T-helper 2 cell treated with Interferon-gamma antibody and Interleukin-4, amounts not matched to agents 100 ng/mL and 5 ng/mL, for 36 hours (primary cell): ENCODE measurements at regions not wholly inside any gene's neighbourhood (a gene's known extent, or its start where the extent isn't known, plus 50 kb on each side); places are given as distances from the start of the nearest gene placed in this dataset.

Source experiments
- intact Hi-C: fragments of 100-400 bp; cut with micrococcal nuclease; formaldehyde crosslinking; loops from one replicate; pipeline ENCODE4 v1.15.1; 2023

DNA sequence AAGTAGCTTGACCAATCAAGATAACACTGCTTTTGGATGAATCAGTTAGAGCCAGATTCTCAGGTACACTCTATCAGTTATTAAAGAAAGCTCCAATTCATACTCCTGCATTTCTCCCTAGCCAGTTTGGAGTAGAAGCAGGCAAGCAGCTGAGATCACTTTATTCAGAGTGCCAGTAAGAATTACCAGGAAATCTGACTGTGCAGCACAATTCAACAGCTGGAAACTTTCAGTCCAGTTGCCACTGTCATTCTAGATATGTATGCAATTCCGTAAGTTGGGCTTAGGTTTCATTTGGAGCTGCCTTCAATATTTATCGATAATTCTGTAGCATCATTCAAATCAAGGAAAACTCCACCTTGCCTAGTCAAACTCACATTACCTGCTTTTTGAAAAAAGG lies 2625.6 kb upstream of the PCDH20 start:
- intact Hi-C loops: no loop called here

- intact Hi-C loops: no loop called here
Measured at GRCh38 chr13:64033921-64034320, 2618.3 kb upstream of the PCDH20 start.

- intact Hi-C loops: no loop called here
Measured at GRCh38 chr13:64029343-64030093, 2613.9 kb upstream of the PCDH20 start.

DNA sequence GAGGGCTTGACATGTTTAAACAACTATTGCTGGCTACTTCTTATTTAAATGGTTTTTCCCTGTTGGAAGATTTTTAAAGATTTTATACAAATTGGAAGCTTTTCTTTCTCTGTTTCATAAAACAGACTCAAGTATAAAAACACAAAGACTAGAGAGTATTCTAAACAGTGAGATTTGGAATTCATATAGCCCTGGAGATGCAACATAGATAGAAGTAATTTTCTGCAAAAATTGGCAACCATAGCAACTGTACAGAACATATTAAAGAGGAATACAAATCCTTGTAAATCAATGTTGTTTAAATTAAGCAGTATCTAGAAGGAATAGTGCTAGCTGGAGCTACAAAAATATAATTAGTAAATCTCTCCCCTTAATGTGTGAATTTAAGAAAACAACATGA lies 2612.9 kb upstream of the PCDH20 start:
- intact Hi-C loops: no loop called here

- intact Hi-C loops: no loop called here
Measured at GRCh38 chr13:64020126-64020525, 2604.5 kb upstream of the PCDH20 start.

DNA sequence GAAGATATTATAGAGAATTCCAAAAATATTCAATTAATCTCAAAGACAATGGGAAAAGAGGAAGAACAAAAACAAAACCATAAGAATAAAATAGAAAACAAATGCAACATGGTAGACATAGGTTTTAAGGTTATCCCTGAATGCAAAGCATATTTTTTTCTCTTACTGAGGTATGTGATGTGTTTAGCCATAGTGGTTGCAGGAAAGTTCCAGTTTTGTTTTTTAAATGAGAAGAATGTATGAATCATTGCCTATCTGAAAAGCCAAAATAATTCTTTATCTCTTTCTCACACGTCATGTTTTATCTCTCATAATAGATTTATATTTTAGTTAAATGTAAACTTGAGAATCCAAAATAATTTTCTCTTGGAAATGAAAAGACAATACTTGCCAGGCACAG lies 2591.7 kb upstream of the PCDH20 start:
- intact Hi-C loops: no loop called here

DNA sequence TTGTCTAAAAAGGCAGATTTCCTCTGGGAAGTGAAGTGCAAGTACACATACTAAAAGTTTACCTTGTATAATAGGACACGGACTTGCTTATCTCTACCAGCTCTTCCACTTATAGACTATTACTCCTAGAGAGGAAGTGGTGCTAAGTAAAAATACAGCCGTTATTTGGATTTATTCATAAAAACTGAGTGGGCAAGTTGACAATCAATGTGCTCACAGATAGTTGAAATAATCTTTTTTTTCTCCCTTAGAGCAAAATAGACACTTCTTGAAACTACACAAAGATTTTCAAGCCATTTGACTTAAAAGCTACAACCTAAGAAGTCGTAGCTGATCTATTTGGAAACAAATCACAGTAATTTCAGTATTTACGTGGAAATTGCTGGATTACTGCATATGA lies 2584.7 kb upstream of the PCDH20 start:
- intact Hi-C loops: no loop called here

- intact Hi-C loops: no loop called here
Measured at GRCh38 chr13:63999614-64000305, 2584.1 kb upstream of the PCDH20 start.

GRCh38 chr13:63983366-63983765 lies 2567.7 kb upstream of the PCDH20 start:
- intact Hi-C loops: no loop called here

DNA sequence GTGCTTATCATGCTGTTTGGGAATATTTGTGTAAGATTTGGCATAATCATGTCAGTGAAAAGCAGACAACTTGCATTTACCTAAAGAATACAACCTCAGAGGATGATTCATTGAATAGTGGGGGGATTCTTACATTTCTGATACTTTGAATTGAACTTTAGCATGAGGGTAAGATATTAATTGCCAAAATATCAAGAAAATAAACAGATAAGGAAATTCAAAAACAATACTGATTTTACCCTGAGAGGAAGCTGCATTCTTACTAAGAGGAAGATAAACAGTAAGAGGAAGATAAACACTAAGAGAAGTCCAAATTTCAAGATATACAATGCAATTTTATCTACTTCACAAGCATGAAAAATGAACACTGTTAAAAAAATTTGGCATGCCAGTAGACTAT lies 2564.3 kb upstream of the PCDH20 start:
- intact Hi-C loops: no loop called here

- intact Hi-C loops: no loop called here
Measured at GRCh38 chr13:63972328-63972727, 2556.7 kb upstream of the PCDH20 start.

DNA sequence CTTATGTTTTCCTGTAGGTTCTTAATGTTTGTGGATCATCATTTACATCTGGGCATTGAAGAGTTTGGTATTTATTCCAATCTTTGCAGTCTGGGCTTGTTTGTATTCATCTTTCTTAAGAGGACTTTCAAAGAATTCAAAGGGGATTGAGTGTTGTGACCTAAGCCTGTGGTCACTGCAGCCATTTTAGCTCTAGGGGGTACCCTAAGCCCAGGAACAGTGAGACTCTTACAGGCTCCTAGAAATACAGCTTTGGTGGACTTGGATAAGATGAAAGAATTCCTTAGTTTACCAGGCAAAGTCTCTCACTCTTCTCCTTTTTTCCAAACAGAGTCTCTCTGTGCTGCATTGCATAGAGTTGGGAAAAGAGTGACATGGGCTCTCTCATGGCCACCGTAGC lies 2539.0 kb upstream of the PCDH20 start:
- intact Hi-C loops: no loop called here

DNA sequence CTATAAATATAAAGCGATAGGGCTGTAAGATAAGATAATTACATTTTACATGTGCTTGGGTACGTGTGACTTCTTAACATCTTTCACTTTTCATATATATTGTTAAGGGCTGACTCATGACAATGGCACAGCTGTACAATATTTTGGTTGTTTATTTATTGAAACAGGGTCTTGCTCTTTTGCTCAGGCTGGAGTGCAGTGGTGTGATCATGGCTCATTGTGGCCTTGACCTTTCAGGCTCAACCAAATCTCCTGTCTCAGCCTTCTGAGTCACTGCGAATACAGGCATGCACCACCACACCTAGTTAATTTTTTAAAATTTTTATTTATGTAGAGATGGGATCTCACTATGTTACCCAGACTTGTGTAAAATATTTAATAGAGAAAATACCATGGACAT lies 2532.4 kb upstream of the PCDH20 start:
- intact Hi-C loops: no loop called here

DNA sequence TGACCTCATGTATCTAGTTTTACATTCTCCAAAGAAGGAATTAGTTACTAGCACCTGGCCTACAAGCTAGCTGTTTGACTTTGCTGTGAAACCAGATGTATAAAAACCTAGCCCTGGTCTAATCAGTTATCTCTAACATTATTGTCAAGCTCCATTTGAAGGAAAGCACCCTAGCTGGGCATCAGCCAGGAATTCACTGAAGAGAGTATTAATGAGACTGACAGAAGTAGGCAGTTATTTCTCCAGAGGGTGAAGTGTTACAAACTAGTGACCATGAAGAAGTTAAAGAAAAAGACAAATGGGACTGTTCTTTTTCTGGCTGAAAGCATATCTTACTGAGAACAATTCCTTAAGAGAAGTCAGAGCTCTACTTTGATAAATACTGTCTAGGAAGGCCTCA lies 2529.3 kb upstream of the PCDH20 start:
- intact Hi-C loops: no loop called here

DNA sequence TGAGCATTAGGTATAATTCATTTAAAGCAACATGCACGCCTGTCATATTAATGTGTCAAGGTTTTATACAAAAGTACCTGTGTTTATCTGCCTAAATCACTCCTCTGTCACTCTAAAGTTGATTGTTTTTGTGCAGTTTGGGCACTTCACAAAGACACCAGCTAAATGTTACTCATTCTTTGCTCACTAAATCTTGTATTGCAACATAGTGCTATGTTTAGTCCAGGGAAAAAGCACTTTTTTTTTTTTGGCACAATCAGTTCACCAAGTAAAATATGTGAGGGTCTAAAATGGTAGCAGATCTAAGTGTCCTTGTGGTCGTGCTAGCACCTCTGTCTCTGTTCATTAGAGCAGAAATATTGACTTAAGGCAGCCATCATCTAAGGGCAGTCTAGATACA lies 2526.7 kb upstream of the PCDH20 start:
- intact Hi-C loops: no loop called here

DNA sequence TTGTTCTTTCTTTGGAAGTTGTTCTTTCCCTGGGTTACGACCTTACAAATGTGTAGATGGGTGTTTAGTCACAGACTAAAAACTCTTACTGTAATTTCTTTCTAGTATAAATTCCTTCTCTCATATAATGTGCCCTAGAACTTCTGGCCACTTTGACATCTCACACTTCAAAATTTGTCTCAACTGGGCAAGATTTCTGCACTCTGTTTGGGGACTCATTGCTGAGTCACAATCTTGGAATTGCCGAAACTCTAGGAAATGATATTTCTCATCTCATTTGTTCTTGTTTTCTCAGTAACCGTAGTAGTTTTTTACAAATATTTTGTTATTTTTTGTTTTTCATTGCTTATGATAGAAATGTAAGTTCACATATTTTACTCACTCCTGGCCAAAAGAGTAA lies 2523.2 kb upstream of the PCDH20 start:
- intact Hi-C loops: no loop called here

GRCh38 chr13:63910511-63910910 lies 2494.9 kb upstream of the PCDH20 start:
- intact Hi-C loops: no loop called here

GRCh38 chr13:63909726-63910375 lies 2494.2 kb upstream of the PCDH20 start:
- intact Hi-C loops: no loop called here

DNA sequence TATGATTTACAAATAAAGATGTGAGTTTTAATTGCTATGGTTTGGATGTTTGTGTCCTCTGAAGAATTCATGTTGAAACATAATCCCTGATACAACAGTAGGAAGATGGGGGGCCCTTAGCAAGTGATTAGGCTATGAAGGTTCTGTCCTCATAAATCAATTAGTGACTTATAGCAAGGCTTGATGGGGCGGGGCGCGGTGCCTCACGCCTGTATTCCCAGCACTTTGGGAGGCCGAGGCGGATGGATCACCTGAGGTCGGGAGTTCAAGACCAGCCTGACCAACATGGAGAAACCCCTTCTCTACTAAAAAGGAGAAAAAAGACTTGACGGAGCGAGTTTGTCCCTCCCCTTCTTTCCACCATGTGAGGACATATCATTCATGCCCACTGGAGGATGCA lies 2486.5 kb upstream of the PCDH20 start:
- intact Hi-C loops: no loop called here

DNA sequence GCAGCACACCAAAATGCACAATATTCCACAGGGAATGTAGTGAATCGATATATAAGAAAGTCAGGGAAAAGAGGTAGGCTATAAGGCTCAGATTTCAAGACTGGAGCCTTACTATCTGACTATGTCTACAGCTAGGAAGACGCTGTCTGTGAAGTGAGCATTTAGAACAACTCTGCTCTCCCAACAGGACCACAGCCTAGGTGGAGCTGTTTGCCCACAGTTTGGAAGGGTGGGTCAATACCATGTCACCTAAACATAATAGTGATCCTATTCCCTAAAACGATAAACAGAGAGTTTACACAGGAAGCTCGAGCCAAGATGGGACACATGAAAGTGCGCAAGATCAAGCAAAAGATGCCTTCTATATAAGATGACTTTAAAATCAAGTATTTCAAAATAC lies 2486.0 kb upstream of the PCDH20 start:
- intact Hi-C loops: no loop called here

- intact Hi-C loops: no loop called here
Measured at GRCh38 chr13:63900406-63900805, 2484.8 kb upstream of the PCDH20 start.

GRCh38 chr13:63896321-63896720 lies 2480.7 kb upstream of the PCDH20 start:
- intact Hi-C loops: no loop called here

- intact Hi-C loops: no loop called here
Measured at GRCh38 chr13:63882052-63882451, 2466.4 kb upstream of the PCDH20 start.
